ENCODE measurements at regions not wholly inside any gene's neighbourhood (a gene's known extent, or its start where the extent isn't known, plus 50 kb on each side); places are given as distances from the start of the nearest gene placed in this dataset.

DNA sequence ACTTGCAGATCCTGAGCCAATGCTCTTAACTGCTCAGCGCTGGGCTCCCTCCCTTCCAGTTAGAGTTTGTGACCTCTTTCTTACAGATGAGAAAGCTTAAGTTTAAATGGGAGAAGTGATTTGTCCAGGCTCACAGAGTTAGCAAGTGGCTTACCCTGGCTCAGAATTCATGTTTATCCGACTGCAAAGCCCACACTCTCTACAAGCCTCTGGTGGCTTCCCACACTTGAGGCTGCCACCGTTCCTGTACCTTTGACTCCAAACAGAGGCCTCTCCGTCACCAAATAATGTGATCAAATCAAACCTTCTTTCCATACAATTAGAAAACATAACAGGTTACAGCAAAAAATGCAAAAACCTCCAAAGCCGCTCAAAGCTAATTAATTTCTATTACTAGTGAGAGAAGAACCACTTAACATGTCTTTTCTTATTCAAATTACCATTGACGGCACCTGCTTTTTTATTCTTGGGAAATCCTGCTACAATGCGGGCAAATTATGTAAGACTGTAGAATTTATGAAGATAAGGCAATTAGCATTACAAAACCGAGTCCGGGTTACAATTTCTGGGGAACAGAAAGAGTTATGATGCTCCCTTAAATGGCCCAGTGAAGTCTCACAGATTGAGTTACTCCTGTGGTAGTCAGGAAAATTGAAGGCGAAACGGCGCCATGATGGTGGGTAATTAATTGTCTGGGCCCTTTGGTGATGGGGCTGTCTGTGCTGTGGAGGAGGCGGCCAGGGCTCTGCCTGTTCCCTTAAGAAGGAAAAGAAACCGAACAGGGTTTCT, 324.3 kb upstream of the POU3F1 start:
- WGBS, 2 experiments (ENCODE audit: insufficient coverage in 2 of 2), result 58 to 81% methylated on average over 11 of the region's 14 CpGs
- Histone ChIP-seq H3K4me3 (ENCODE audit: extremely low read depth, insufficient read depth, low read length, poor library complexity, severe bottlenecking) (no peak overlapping the region), H3K4me1 (ENCODE audit: control insufficient read depth, insufficient read depth, low read length, poor library complexity, severe bottlenecking) (no peaks in the 10 kb centered on the region), H3K9me3 (ENCODE audit: control insufficient read depth, low read length) (peaks cover 12% of the 10 kb centered on the region), H3K36me3 (ENCODE audit: control insufficient read depth, insufficient read depth, low read length) (no peaks in the 10 kb centered on the region), H3K27ac (ENCODE audit: low read depth, low read length, severe bottlenecking) (no peak overlapping the region)

- no peak overlapping the region for H3K27ac ChIP-seq (ENCODE audit: low read depth, low read length, severe bottlenecking)
- no peak overlapping the region for H3K4me3 ChIP-seq (ENCODE audit: extremely low read depth, insufficient read depth, low read length, poor library complexity, severe bottlenecking)
- no peaks in the 10 kb centered on the region for H3K4me1 ChIP-seq (ENCODE audit: control insufficient read depth, insufficient read depth, low read length, poor library complexity, severe bottlenecking)
- H3K36me3 ChIP-seq (ENCODE audit: control insufficient read depth, insufficient read depth, low read length), result no peaks in the 10 kb centered on the region
- no peaks in the 10 kb centered on the region for H3K9me3 ChIP-seq (ENCODE audit: control insufficient read depth, low read length)
- WGBS, 2 experiments (ENCODE audit: insufficient coverage in 2 of 2), result no CpG with 5 or more reads among the region's 1 CpG
These were observed 318.6 kb upstream of the POU3F1 start for GRCh38 chr1:38365242-38365641.

GRCh38 chr1:38361566-38361965, 315.0 kb upstream of the POU3F1 start:
- no peaks in the 10 kb centered on the region for H3K9me3 ChIP-seq (ENCODE audit: control insufficient read depth, low read length)

GRCh38 chr1:38360807-38361206, 314.2 kb upstream of the POU3F1 start:
- Histone ChIP-seq H3K36me3 (ENCODE audit: control insufficient read depth, insufficient read depth, low read length) (no peaks in the 10 kb centered on the region), H3K9me3 (ENCODE audit: control insufficient read depth, low read length) (no peaks in the 10 kb centered on the region), H3K4me3 (ENCODE audit: extremely low read depth, insufficient read depth, low read length, poor library complexity, severe bottlenecking) (no peak overlapping the region), H3K4me1 (ENCODE audit: control insufficient read depth, insufficient read depth, low read length, poor library complexity, severe bottlenecking) (no peaks in the 10 kb centered on the region), H3K27ac (ENCODE audit: low read depth, low read length, severe bottlenecking) (no peak overlapping the region)
- 90% methylated on average over 1 of the region's 1 CpG; no CpG with 5 or more reads in 1 of the 2 experiments for WGBS, 2 experiments (ENCODE audit: insufficient coverage in 2 of 2)

More at GRCh38 chr1:38361566-38361965, 315.0 kb upstream of the POU3F1 start:
- H3K4me1 ChIP-seq (ENCODE audit: control insufficient read depth, insufficient read depth, low read length, poor library complexity, severe bottlenecking), result no peaks in the 10 kb centered on the region
- no peak overlapping the region for H3K4me3 ChIP-seq (ENCODE audit: extremely low read depth, insufficient read depth, low read length, poor library complexity, severe bottlenecking)
- WGBS, 2 experiments (ENCODE audit: insufficient coverage in 2 of 2), result 76 to 90% methylated on average over 3 to 6 of the region's 6 CpGs
- no peaks in the 10 kb centered on the region for H3K36me3 ChIP-seq (ENCODE audit: control insufficient read depth, insufficient read depth, low read length)
- H3K27ac ChIP-seq (ENCODE audit: low read depth, low read length, severe bottlenecking), result no peak overlapping the region

- WGBS, 2 experiments (ENCODE audit: insufficient coverage in 2 of 2), result 70 to 93% methylated on average over 2 to 3 of the region's 6 CpGs
- no peak overlapping the region for H3K4me3 ChIP-seq (ENCODE audit: extremely low read depth, insufficient read depth, low read length, poor library complexity, severe bottlenecking)
- H3K36me3 ChIP-seq (ENCODE audit: control insufficient read depth, insufficient read depth, low read length), result no peaks in the 10 kb centered on the region
- H3K9me3 ChIP-seq (ENCODE audit: control insufficient read depth, low read length), result no peaks in the 10 kb centered on the region
- H3K4me1 ChIP-seq (ENCODE audit: control insufficient read depth, insufficient read depth, low read length, poor library complexity, severe bottlenecking), result no peaks in the 10 kb centered on the region
- H3K27ac ChIP-seq (ENCODE audit: low read depth, low read length, severe bottlenecking), result no peak overlapping the region
These were observed 307.4 kb upstream of the POU3F1 start for GRCh38 chr1:38353956-38354355.

DNA sequence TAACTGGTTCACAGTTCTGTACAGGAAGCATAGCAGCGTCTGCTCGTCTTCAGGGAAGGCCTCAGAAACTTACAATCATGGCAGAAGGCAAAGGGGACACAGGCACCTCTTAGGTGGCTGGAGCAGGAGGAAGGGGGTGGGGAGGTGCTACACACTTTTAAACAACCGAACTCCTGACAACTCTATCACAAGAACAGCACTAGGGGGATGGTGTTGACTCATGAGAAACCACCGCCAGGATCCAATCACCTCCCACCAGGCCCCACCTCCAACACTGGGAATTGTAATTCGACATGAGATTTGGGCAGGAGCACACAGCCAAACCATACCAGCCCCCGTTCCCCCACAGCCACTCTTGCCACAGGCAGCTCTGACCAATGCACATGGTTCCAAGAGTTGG, 306.3 kb upstream of the POU3F1 start:
- WGBS, 2 experiments (ENCODE audit: insufficient coverage in 2 of 2), result 60 to 80% methylated on average over 4 to 5 of the region's 6 CpGs
- Histone ChIP-seq H3K4me1 (ENCODE audit: control insufficient read depth, insufficient read depth, low read length, poor library complexity, severe bottlenecking) (no peaks in the 10 kb centered on the region), H3K4me3 (ENCODE audit: extremely low read depth, insufficient read depth, low read length, poor library complexity, severe bottlenecking) (no peak overlapping the region), H3K9me3 (ENCODE audit: control insufficient read depth, low read length) (peaks cover under 1% of the 10 kb centered on the region), H3K36me3 (ENCODE audit: control insufficient read depth, insufficient read depth, low read length) (no peaks in the 10 kb centered on the region), H3K27ac (ENCODE audit: low read depth, low read length, severe bottlenecking) (no peak overlapping the region)

DNA sequence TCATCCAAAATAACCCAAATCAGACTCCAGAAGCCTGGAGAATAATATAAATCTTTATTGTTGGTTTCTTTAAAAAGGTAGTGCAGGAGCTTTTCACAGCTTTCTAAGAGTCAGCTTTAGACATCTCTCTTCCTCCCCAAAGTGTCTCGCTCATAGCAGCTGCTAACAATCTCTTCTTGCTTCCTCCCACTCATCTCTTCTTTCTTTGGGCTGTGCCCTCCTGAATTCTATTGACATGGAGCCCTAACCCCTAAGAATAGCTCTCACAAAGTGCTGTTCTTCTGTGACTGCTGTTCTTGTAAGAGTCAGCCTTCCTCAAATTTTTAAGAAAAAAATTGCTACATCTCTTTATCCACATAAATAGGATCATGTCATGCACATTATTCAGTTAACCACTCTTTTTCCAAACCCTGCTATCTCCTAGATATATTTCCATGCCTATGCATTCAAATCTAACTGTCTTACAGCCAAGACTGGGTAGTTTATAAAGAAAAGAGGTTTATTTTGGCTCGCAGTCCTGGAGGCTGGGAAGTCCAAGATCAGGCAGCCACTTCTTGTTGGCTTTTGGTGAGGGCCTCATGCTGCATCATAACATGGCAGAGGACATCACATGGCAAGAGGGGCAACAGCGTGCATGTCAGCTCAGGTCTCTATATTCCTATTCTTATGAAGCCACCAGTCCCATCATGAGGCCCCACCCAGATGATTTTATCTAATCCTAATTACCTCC, 301.0 kb upstream of the POU3F1 start:
- 71 to 96% methylated on average over 1 to 2 of the region's 3 CpGs for WGBS, 2 experiments (ENCODE audit: insufficient coverage in 2 of 2)
- Histone ChIP-seq H3K4me1 (ENCODE audit: control insufficient read depth, insufficient read depth, low read length, poor library complexity, severe bottlenecking) (peaks cover 4% of the 10 kb centered on the region), H3K27ac (ENCODE audit: low read depth, low read length, severe bottlenecking) (no peak overlapping the region), H3K4me3 (ENCODE audit: extremely low read depth, insufficient read depth, low read length, poor library complexity, severe bottlenecking) (no peak overlapping the region), H3K36me3 (ENCODE audit: control insufficient read depth, insufficient read depth, low read length) (no peaks in the 10 kb centered on the region), H3K9me3 (ENCODE audit: control insufficient read depth, low read length) (peaks cover 5% of the 10 kb centered on the region)

GRCh38 chr1:38344716-38345115, 298.1 kb upstream of the POU3F1 start:
- WGBS, 2 experiments (ENCODE audit: insufficient coverage in 2 of 2), result 80 to 93% methylated on average over 1 of the region's 4 CpGs
- H3K36me3 ChIP-seq (ENCODE audit: control insufficient read depth, insufficient read depth, low read length), result no peaks in the 10 kb centered on the region
- H3K4me1 ChIP-seq (ENCODE audit: control insufficient read depth, insufficient read depth, low read length, poor library complexity, severe bottlenecking), result peaks cover 4% of the 10 kb centered on the region
- H3K9me3 ChIP-seq (ENCODE audit: control insufficient read depth, low read length), result peaks cover 5% of the 10 kb centered on the region
- no peak overlapping the region for H3K27ac ChIP-seq (ENCODE audit: low read depth, low read length, severe bottlenecking)
- H3K4me3 ChIP-seq (ENCODE audit: extremely low read depth, insufficient read depth, low read length, poor library complexity, severe bottlenecking), result no peak overlapping the region

- Histone ChIP-seq H3K27ac (ENCODE audit: low read depth, low read length, severe bottlenecking) (no peak overlapping the region), H3K4me3 (ENCODE audit: extremely low read depth, insufficient read depth, low read length, poor library complexity, severe bottlenecking) (no peak overlapping the region), H3K36me3 (ENCODE audit: control insufficient read depth, insufficient read depth, low read length) (no peaks in the 10 kb centered on the region), H3K4me1 (ENCODE audit: control insufficient read depth, insufficient read depth, low read length, poor library complexity, severe bottlenecking) (peaks cover 4% of the 10 kb centered on the region), H3K9me3 (ENCODE audit: control insufficient read depth, low read length) (no peaks in the 10 kb centered on the region)
- WGBS, 2 experiments (ENCODE audit: insufficient coverage in 2 of 2), result 60 to 80% methylated on average over 2 of the region's 4 CpGs
These were observed 295.1 kb upstream of the POU3F1 start for GRCh38 chr1:38341694-38342093.

- WGBS, 2 experiments (ENCODE audit: insufficient coverage in 2 of 2), result 75 to 89% methylated on average over 3 to 4 of the region's 5 CpGs
- peaks cover 4% of the 10 kb centered on the region for H3K4me1 ChIP-seq (ENCODE audit: control insufficient read depth, insufficient read depth, low read length, poor library complexity, severe bottlenecking)
These were observed 293.8 kb upstream of the POU3F1 start for GRCh38 chr1:38340409-38340808.

DNA sequence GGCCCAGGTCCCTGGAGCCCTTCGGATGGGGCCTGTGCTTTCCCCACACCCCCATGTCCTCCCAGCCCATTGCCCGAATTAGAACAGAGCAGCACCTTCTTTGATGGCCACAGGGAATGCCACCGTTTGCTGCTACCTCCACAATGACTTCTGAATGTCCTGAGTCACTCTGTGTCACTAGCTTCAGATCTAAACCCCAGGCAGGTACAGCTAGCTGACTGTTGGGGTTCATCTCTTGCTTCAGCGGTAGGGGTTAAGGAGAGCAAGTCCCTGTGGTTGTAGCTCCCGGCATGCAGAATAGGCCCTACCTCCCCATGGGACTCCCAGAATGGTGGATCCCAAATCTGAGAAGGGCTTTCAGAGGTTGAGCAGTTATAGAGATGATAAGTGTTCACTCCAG, 291.1 kb upstream of the POU3F1 start:
- Histone ChIP-seq H3K27ac (ENCODE audit: low read depth, low read length, severe bottlenecking) (no peak overlapping the region), H3K4me3 (ENCODE audit: extremely low read depth, insufficient read depth, low read length, poor library complexity, severe bottlenecking) (no peak overlapping the region), H3K36me3 (ENCODE audit: control insufficient read depth, insufficient read depth, low read length) (no peaks in the 10 kb centered on the region), H3K4me1 (ENCODE audit: control insufficient read depth, insufficient read depth, low read length, poor library complexity, severe bottlenecking) (no peaks in the 10 kb centered on the region), H3K9me3 (ENCODE audit: control insufficient read depth, low read length) (no peaks in the 10 kb centered on the region)
- whole genome bisulfite sequencing, 2 experiments (ENCODE audit: insufficient coverage in 2 of 2), result 79 to 85% methylated on average over 2 to 4 of the region's 5 CpGs

More at GRCh38 chr1:38340409-38340808, 293.8 kb upstream of the POU3F1 start:
- no peaks in the 10 kb centered on the region for H3K36me3 ChIP-seq (ENCODE audit: control insufficient read depth, insufficient read depth, low read length)
- no peak overlapping the region for H3K27ac ChIP-seq (ENCODE audit: low read depth, low read length, severe bottlenecking)
- no peaks in the 10 kb centered on the region for H3K9me3 ChIP-seq (ENCODE audit: control insufficient read depth, low read length)
- no peak overlapping the region for H3K4me3 ChIP-seq (ENCODE audit: extremely low read depth, insufficient read depth, low read length, poor library complexity, severe bottlenecking)
